ENCODE measurements at regions not wholly inside any gene's neighbourhood (a gene's known extent, or its start where the extent isn't known, plus 50 kb on each side); places are given as distances from the start of the nearest gene placed in this dataset.

- TF ChIP-seq CTCF (IDR thresholded peaks at IDR 0.05) (no peak), EZH2 (IDR thresholded peaks at IDR 0.05) (no peak), EZH2phosphoT487 (IDR thresholded peaks at IDR 0.05) (no peak)
Measured at GRCh38 chrX:27354021-27354420, 109.1 kb downstream of the PPP4R3C start.

All from neural progenitor cell (in vitro differentiated cells).